ENCODE measurements at regions not wholly inside any gene's neighbourhood (a gene's known extent, or its start where the extent isn't known, plus 50 kb on each side); places are given as distances from the start of the nearest gene placed in this dataset.
"Not testable (repeated sequence)": the region's sequence is repeated elsewhere in the genome, so short reads cannot be mapped to it uniquely, and the experiment has no call there.

DNA sequence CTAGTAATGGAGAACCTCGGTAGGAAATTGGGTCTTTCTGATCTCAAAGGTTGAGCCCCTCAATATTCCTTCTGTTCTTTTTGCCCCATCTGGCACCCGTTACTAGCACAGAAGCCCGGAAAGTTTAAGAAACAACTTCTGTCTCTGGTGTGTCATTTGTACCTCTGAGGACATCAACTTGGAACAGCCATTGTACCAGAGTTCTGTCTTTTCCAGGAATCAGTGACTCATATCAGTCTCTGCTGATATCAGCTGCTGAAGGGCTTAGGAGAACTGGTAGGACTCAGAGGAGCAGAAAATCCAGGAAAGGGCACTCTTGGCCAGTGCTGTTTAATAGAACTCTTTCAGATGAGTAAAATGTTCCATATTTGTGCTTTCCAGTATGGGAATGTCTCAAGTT lies 78.3 kb upstream of the CHD6 start:
- H3K36me3 ChIP-seq (ENCODE audit: control insufficient read depth in 5 of 5, insufficient read depth in 5 of 5, low read length in 5 of 5), result no peaks in the 10 kb centered on the region
- H3K9me3 ChIP-seq (ENCODE audit: control insufficient read depth in 5 of 5, low read length in 5 of 5), result no peaks in the 10 kb centered on the region
- peak overlapping the region; percentile 42 for H3K27ac ChIP-seq (ENCODE audit: low read depth, low read length)
- peaks cover 0 to 43% (median 32%) of the 10 kb centered on the region in 5 donors for H3K4me1 ChIP-seq (ENCODE audit: control insufficient read depth in 5 of 5, insufficient read depth in 5 of 5, low read length in 5 of 5)
- peaks cover 0 to 3% (median 0%) of the 10 kb centered on the region in 5 donors for H3K27me3 ChIP-seq (ENCODE audit: control insufficient read depth in 5 of 5, insufficient read depth in 4 of 5, low read length in 5 of 5)
- H3K4me3 ChIP-seq (ENCODE audit: low read depth in 1 of 5, low read length in 5 of 5), result no peak overlapping the region
- H3K9ac ChIP-seq (ENCODE audit: low read length in 5 of 5), result peak overlapping the region in 1 of 5 donors; percentile 38

DNA sequence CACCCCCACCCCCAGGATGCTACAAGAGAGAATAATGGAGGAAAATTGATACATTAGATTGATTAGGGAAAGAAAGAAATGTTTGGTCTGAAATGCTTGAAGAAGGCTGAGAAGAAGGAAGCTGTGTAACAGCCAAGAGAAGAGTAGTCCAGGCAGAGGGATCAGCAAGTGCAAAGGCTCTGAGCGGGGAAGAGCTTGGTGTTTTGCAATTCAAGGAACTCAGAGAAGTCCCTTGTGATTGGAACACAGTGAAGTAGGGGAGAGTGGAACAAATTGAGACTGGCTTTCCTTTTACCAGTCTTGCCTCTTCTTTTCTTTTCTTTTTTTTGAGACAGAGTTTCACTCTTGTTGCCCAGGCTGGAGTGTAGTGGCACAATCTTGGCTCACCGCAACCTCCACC lies 76.6 kb upstream of the CHD6 start:
- Histone ChIP-seq H3K27me3 (ENCODE audit: control insufficient read depth in 5 of 5, insufficient read depth in 4 of 5, low read length in 5 of 5) (peaks cover 0 to 3% (median 0%) of the 10 kb centered on the region in 5 donors), H3K27ac (ENCODE audit: low read depth, low read length) (no peak overlapping the region), H3K9me3 (ENCODE audit: control insufficient read depth in 5 of 5, low read length in 5 of 5) (no peaks in the 10 kb centered on the region), H3K9ac (ENCODE audit: low read length in 5 of 5) (peak overlapping the region in 1 of 5 donors; percentile 2), H3K4me3 (ENCODE audit: low read depth in 1 of 5, low read length in 5 of 5) (no peak overlapping the region), H3K36me3 (ENCODE audit: control insufficient read depth in 5 of 5, insufficient read depth in 5 of 5, low read length in 5 of 5) (no peaks in the 10 kb centered on the region), H3K4me1 (ENCODE audit: control insufficient read depth in 5 of 5, insufficient read depth in 5 of 5, low read length in 5 of 5) (peaks cover 0 to 43% (median 32%) of the 10 kb centered on the region in 5 donors)

DNA sequence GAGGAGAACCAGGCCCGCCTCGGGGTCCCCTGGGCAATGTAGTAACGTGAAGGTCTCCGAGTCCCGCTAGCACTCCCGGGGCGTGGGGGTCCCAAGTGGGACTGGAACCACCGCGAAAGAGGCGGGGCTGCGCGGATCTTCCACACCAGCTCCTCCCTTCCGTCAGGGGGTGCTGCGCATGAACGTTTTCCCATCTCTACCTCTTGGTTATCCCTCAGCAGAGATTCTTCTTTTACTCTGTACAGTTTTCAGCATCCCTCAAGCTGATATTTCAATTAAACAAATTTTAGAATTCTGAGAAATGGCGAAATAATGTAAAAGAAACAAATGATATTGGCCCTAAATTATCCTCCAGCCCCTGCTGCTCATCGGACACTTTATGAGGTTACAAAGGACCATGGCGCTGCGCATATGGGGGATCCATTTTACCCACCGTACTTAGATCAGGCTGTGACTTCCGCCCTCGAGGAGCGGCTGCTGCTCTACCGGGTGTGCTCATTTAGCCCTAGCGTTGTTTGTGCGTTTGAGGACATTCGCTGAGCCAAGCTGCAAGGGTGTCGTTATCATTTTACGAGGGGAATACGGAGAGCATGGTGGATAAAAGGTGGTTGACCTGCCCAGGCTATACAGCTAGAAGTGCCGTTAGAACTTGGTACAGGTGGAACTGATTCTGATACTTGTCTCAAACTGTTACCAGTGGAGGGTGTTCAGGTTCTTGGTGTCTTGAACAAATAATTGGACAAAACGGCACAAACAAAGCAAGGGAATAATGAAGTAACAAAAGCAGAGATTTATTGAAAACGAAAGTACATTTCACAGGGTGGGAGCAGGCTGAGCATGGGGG lies 75.2 kb upstream of the CHD6 start:
- peak overlapping the region; percentile 70 to 97 (median 77) for H3K4me3 ChIP-seq (ENCODE audit: low read depth in 1 of 5, low read length in 5 of 5)
- H3K9me3 ChIP-seq (ENCODE audit: control insufficient read depth in 5 of 5, low read length in 5 of 5), result no peaks in the 10 kb centered on the region
- H3K9ac ChIP-seq (ENCODE audit: low read length in 5 of 5), result peak overlapping the region; percentile 40 to 89 (median 77)
- H3K36me3 ChIP-seq (ENCODE audit: control insufficient read depth in 5 of 5, insufficient read depth in 5 of 5, low read length in 5 of 5), result no peaks in the 10 kb centered on the region
- peaks cover 0 to 43% (median 32%) of the 10 kb centered on the region in 5 donors for H3K4me1 ChIP-seq (ENCODE audit: control insufficient read depth in 5 of 5, insufficient read depth in 5 of 5, low read length in 5 of 5)
- peaks cover 0 to 3% (median 0%) of the 10 kb centered on the region in 5 donors for H3K27me3 ChIP-seq (ENCODE audit: control insufficient read depth in 5 of 5, insufficient read depth in 4 of 5, low read length in 5 of 5)
- H3K27ac ChIP-seq (ENCODE audit: low read depth, low read length), result peak overlapping the region; percentile 68

GRCh38 chr20:41692479-41693135 lies 74.4 kb upstream of the CHD6 start:
- H3K9ac ChIP-seq (ENCODE audit: low read length in 5 of 5), result peak overlapping the region in 4 of 5 donors; percentile 74 to 89 (median 78)
- peak overlapping the region; percentile 68 for H3K27ac ChIP-seq (ENCODE audit: low read depth, low read length)
- peak overlapping the region; percentile 70 to 97 (median 77) for H3K4me3 ChIP-seq (ENCODE audit: low read depth in 1 of 5, low read length in 5 of 5)
- peaks cover 0 to 3% (median 0%) of the 10 kb centered on the region in 5 donors for H3K27me3 ChIP-seq (ENCODE audit: control insufficient read depth in 5 of 5, insufficient read depth in 4 of 5, low read length in 5 of 5)
- no peaks in the 10 kb centered on the region for H3K9me3 ChIP-seq (ENCODE audit: control insufficient read depth in 5 of 5, low read length in 5 of 5)
- H3K4me1 ChIP-seq (ENCODE audit: control insufficient read depth in 5 of 5, insufficient read depth in 5 of 5, low read length in 5 of 5), result peaks cover 0 to 43% (median 32%) of the 10 kb centered on the region in 5 donors
- H3K36me3 ChIP-seq (ENCODE audit: control insufficient read depth in 5 of 5, insufficient read depth in 5 of 5, low read length in 5 of 5), result no peaks in the 10 kb centered on the region

DNA sequence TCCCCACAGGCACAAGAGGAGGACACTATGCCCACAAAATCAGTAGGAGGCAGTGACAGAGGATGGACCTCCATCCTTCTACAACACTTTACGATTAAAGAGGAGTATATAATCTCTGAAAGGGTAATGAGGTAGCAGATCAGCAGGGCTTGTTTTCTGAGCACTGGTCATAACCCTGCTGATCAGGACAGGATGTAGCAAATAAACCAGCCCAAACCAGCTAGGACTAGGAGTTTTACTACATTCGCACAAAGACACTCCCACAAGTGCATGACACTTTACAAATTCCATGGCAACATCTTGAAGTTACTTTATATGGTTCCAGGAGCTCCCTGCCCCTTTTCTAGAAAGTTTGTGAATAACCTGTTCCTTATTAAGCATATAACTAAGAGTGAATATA lies 73.3 kb upstream of the CHD6 start:
- Histone ChIP-seq H3K36me3 (ENCODE audit: control insufficient read depth in 5 of 5, insufficient read depth in 5 of 5, low read length in 5 of 5) (no peaks in the 10 kb centered on the region), H3K27ac (ENCODE audit: low read depth, low read length) (no peak overlapping the region), H3K9ac (ENCODE audit: low read length in 5 of 5) (no peak overlapping the region), H3K9me3 (ENCODE audit: control insufficient read depth in 5 of 5, low read length in 5 of 5) (no peaks in the 10 kb centered on the region), H3K27me3 (ENCODE audit: control insufficient read depth in 5 of 5, insufficient read depth in 4 of 5, low read length in 5 of 5) (peaks cover 0 to 3% (median 0%) of the 10 kb centered on the region in 5 donors), H3K4me3 (ENCODE audit: low read depth in 1 of 5, low read length in 5 of 5) (no peak overlapping the region), H3K4me1 (ENCODE audit: control insufficient read depth in 5 of 5, insufficient read depth in 5 of 5, low read length in 5 of 5) (peaks cover 0 to 35% (median 20%) of the 10 kb centered on the region in 5 donors)

DNA sequence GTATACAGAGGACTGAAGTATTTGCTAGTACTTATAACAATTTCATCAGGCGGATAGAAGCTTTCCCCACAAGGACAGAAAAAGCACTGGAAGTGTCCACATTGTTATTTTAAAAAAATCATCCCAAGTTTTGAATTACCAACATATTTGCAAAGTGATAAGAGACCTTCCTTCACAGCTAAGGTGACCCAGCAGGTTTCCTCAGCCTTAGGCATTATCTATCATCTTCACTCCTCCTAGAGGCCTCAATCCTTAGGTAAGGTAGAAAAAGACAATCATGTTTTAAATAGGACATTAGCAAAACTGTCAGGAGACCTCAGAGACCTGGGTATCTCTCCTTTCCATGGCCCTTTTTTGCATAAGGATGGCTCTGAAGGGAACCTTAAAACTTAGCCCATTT lies 72.5 kb upstream of the CHD6 start:
- H3K27me3 ChIP-seq (ENCODE audit: control insufficient read depth in 5 of 5, insufficient read depth in 4 of 5, low read length in 5 of 5), result peaks cover 0 to 3% (median 0%) of the 10 kb centered on the region in 5 donors
- peaks cover 0 to 30% (median 16%) of the 10 kb centered on the region in 5 donors for H3K4me1 ChIP-seq (ENCODE audit: control insufficient read depth in 5 of 5, insufficient read depth in 5 of 5, low read length in 5 of 5)
- no peak overlapping the region for H3K9ac ChIP-seq (ENCODE audit: low read length in 5 of 5)
- no peaks in the 10 kb centered on the region for H3K9me3 ChIP-seq (ENCODE audit: control insufficient read depth in 5 of 5, low read length in 5 of 5)
- no peaks in the 10 kb centered on the region for H3K36me3 ChIP-seq (ENCODE audit: control insufficient read depth in 5 of 5, insufficient read depth in 5 of 5, low read length in 5 of 5)
- no peak overlapping the region for H3K4me3 ChIP-seq (ENCODE audit: low read depth in 1 of 5, low read length in 5 of 5)
- no peak overlapping the region for H3K27ac ChIP-seq (ENCODE audit: low read depth, low read length)

- Histone ChIP-seq H3K27me3 (ENCODE audit: control insufficient read depth in 5 of 5, insufficient read depth in 4 of 5, low read length in 5 of 5) (peaks cover 0 to 3% (median 0%) of the 10 kb centered on the region in 5 donors), H3K9me3 (ENCODE audit: control insufficient read depth in 5 of 5, low read length in 5 of 5) (no peaks in the 10 kb centered on the region), H3K27ac (ENCODE audit: low read depth, low read length) (no peak overlapping the region), H3K4me1 (ENCODE audit: control insufficient read depth in 5 of 5, insufficient read depth in 5 of 5, low read length in 5 of 5) (peaks cover 0 to 1% (median 0%) of the 10 kb centered on the region in 5 donors), H3K4me3 (ENCODE audit: low read depth in 1 of 5, low read length in 5 of 5) (no peak overlapping the region), H3K9ac (ENCODE audit: low read length in 5 of 5) (no peak overlapping the region), H3K36me3 (ENCODE audit: control insufficient read depth in 5 of 5, insufficient read depth in 5 of 5, low read length in 5 of 5) (no peaks in the 10 kb centered on the region)
These were observed 68.8 kb upstream of the CHD6 start for GRCh38 chr20:41686961-41687360.

GRCh38 chr20:41685145-41685544 lies 67.0 kb upstream of the CHD6 start:
- not testable (repeated sequence) for H3K27me3 ChIP-seq (ENCODE audit: control insufficient read depth in 5 of 5, insufficient read depth in 4 of 5, low read length in 5 of 5); H3K36me3 ChIP-seq (ENCODE audit: control insufficient read depth in 5 of 5, insufficient read depth in 5 of 5, low read length in 5 of 5); H3K4me1 ChIP-seq (ENCODE audit: control insufficient read depth in 5 of 5, insufficient read depth in 5 of 5, low read length in 5 of 5); H3K4me3 ChIP-seq (ENCODE audit: low read depth in 1 of 5, low read length in 5 of 5); H3K9ac ChIP-seq (ENCODE audit: low read length in 5 of 5); H3K9me3 ChIP-seq (ENCODE audit: control insufficient read depth in 5 of 5, low read length in 5 of 5); H3K27ac ChIP-seq (ENCODE audit: low read depth, low read length)

- no peaks in the 10 kb centered on the region for H3K36me3 ChIP-seq (ENCODE audit: control insufficient read depth in 5 of 5, insufficient read depth in 5 of 5, low read length in 5 of 5)
- peaks cover 0 to 4% (median 0%) of the 10 kb centered on the region in 5 donors for H3K27me3 ChIP-seq (ENCODE audit: control insufficient read depth in 5 of 5, insufficient read depth in 4 of 5, low read length in 5 of 5)
- no peaks in the 10 kb centered on the region for H3K9me3 ChIP-seq (ENCODE audit: control insufficient read depth in 5 of 5, low read length in 5 of 5)
- H3K9ac ChIP-seq (ENCODE audit: low read length in 5 of 5), result no peak overlapping the region
- no peaks in the 10 kb centered on the region for H3K4me1 ChIP-seq (ENCODE audit: control insufficient read depth in 5 of 5, insufficient read depth in 5 of 5, low read length in 5 of 5)
- no peak overlapping the region for H3K4me3 ChIP-seq (ENCODE audit: low read depth in 1 of 5, low read length in 5 of 5)
- H3K27ac ChIP-seq (ENCODE audit: low read depth, low read length), result no peak overlapping the region
These were observed 60.6 kb upstream of the CHD6 start for GRCh38 chr20:41678799-41679198.

- peaks cover 0 to 19% (median 12%) of the 10 kb centered on the region in 5 donors for H3K27me3 ChIP-seq (ENCODE audit: control insufficient read depth in 5 of 5, insufficient read depth in 4 of 5, low read length in 5 of 5)
- no peaks in the 10 kb centered on the region for H3K4me1 ChIP-seq (ENCODE audit: control insufficient read depth in 5 of 5, insufficient read depth in 5 of 5, low read length in 5 of 5)
- H3K4me3 ChIP-seq (ENCODE audit: low read depth in 1 of 5, low read length in 5 of 5), result no peak overlapping the region
- no peak overlapping the region for H3K9ac ChIP-seq (ENCODE audit: low read length in 5 of 5)
- no peaks in the 10 kb centered on the region for H3K36me3 ChIP-seq (ENCODE audit: control insufficient read depth in 5 of 5, insufficient read depth in 5 of 5, low read length in 5 of 5)
- H3K27ac ChIP-seq (ENCODE audit: low read depth, low read length), result no peak overlapping the region
- H3K9me3 ChIP-seq (ENCODE audit: control insufficient read depth in 5 of 5, low read length in 5 of 5), result peaks cover 0 to 3% (median 0%) of the 10 kb centered on the region in 5 donors
These were observed 54.1 kb upstream of the CHD6 start for GRCh38 chr20:41672282-41672681.
